OCI-LY3 (cell line): ENCODE measurements at regions not wholly inside any gene's neighbourhood (a gene's known extent, or its start where the extent isn't known, plus 50 kb on each side); places are given as distances from the start of the nearest gene placed in this dataset.

ENCODE experiments used
- CTCF ChIP-seq: fragments of 200-600, 300-600 bp; sonication (generic); IDR thresholded peaks from 2 replicates; pipeline ENCODE4 v1.5.1; 2014; ENCODE audit warnings: antibody characterized with exemption, low read length, low read depth
- EZH2phosphoT487 ChIP-seq: fragments of 200-600 bp; shearing (Covaris generic); IDR thresholded peaks from 2 replicates; pipeline ENCODE4 v1.6.1; 2018; ENCODE audit warnings: antibody characterized with exemption, mixed run types, low read depth

DNA sequence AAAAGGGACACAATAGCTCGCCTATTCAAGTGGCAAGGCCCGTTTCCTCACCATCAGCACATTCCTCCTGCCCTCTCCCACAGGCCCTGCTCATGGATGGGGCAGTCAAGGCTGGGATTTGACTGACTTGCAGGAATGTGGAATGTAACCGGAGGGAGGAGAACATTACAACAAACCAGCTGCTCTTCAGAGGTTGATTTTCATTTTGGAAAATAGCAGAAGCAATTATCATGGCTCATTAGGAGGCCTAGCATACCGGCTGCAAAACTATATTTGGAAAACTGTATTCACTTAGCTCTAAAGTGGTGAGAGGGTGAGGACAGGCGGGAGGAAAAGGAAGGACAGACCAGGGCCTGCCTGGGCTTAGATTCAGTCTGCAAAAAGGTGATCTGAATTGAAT lies 283.7 kb downstream of the CD83 start:
- TF ChIP-seq CTCF (no peak), EZH2phosphoT487 (no peak)
